ENCODE measurements at regions not wholly inside any gene's neighbourhood (a gene's known extent, or its start where the extent isn't known, plus 50 kb on each side); places are given as distances from the start of the nearest gene placed in this dataset.

DNA sequence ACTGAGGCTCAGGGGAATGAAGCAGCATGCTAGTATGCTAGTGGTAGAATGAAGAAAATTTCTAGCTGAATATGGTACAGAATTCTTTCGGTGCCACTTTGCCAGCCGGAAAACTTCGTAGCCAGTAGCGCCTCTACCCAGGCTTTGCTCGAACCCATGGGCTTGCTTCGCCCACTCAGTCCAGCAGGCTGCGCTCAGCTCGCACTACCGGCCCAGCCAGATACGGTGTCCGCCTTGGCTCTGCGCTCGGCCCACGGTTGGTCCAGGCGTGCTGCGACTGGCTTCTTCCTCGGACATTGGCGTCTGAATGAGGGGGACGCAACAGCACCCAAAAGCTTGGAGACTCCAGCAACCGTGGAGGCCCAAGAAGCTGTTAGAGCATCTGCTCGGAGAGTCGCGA lies 372.5 kb upstream of the CDH8 start:
- DNase-seq (ENCODE audit: low read depth in 2 of 2): no peak

DNA sequence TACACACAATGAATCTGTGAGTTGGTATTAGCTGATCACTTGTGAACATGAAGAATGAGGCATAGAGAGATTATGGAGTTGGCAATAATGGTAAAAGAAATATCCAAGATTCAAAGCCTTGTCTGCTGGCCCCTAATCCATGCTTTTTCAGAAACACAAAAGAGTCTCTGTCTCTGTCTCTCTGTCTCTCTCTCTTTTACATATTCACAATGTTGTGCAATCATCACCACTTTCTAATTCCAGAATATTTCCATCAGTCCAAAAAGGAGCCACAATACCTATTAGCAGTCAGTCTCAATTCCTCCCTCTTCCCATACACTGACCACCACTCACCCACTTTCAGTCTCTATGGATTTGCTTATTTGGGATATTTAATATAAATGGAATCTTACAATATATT lies 370.1 kb upstream of the CDH8 start:
- no peak for DNase-seq (ENCODE audit: low read depth in 2 of 2)

DNA sequence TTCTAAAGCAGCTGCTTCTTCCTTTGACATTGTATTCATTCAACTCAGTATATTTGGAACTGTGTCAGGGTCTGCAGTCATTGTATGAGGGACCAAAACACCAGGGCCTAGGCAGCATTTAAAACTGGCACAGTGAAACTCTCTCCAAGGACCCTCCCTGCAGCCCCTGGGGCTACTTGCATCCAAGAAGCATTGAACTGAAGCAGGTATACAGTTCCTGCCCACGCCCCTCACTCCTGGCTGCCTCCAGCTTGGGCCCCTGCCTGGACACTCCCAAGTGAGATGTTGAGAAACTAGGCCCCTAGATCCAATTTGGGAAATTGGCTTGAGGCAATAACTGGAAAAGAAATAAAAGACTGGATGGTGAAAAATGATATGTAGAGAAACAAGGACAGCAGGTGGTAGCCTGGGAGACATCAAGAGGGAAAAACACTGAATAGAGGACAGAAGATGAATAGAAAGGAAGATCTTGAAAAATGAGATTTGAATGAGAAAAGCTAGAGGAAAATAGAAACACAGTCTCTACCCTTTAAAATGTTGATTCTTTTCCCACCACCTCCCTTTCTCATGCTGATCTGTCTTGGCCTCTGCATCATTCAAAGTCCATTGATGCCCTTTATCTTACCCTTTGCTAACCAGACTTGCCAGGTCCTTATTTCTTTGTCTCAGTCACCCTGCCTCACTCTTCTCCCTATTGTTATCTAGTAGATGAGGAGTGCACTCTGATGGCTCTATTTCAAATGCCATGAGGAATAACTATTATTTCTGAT lies 368.8 kb upstream of the CDH8 start:
- no peak for DNase-seq (ENCODE audit: low read depth in 2 of 2)

DNA sequence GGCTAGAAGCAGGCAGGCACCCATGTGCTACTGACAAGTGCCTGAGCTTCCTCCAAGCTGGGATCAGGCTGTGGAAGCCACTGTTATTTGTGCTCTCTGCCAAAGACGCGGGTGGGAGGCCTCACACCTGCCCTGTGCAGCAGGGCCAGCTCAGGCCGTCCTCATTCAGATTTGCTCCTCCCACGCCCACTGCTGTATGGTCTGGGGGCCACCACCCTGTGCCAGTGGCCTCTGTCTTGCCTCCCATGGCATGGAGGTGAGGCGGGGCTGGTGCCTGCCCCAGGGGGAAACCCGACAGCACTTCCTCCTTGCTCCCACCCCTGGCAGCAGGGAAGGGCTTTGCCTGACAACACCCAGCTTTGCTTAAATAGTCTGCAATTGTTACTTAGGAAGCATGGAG lies 356.5 kb upstream of the CDH8 start:
- DNase-seq (ENCODE audit: low read depth in 2 of 2): no peak

DNA sequence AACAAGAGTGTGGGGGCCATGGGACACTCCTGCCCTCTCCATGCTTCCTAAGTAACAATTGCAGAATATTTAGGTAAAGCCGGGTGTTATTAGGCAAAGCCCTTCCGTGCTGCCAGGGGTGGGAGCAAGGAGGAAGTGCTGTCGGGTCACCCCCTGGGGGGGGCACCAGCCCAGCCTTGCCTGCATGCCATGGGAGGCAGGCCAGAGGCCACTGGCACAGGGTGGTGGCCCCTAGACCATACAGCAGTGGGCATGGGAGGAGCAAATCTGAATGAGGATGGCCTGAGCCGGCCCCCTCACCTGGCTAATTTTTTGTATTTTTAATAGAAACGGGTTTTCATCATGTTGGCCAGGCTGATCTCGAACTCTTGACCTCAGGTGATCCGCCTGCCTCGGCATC lies 355.7 kb upstream of the CDH8 start:
- DNase-seq (ENCODE audit: low read depth in 2 of 2): no peak

DNA sequence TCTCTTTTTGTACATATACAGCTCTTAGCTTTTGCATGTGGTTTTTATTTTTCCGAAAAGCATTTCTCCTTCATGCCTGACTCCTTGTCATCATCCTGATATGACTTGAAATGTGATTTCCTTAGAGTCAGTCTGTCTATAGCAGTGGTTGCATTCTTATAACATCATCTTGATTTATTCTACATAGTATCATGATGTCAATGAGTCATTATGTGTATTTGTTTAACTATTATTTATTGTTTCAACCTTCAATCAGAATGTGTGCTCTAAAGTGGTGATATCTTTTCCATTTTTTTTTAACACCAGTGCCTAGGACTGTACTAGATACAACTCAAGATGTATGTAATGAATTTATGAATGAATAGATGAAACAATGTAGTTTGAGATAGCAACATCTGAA lies 354.9 kb upstream of the CDH8 start:
- no peak for DNase-seq (ENCODE audit: low read depth in 2 of 2)

DNA sequence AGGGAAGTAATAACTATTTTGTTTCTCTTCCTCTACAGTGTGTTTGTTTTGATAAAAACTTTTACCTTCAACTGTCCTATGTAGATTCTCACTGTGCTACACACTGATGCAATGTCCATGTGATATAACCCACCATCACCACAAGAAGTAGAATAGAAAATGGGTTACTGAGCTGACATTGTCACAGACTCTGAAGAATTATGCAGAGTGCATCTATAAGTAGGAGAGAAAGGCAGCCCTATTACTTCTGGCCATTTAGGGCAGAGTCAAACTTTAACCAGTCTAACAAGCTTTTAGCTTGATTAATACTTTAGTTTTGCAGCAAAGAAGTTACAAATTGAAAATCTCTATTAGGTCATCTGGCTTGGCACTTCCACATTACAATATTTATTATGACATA lies 354.0 kb upstream of the CDH8 start:
- no peak for DNase-seq (ENCODE audit: low read depth in 2 of 2)

DNA sequence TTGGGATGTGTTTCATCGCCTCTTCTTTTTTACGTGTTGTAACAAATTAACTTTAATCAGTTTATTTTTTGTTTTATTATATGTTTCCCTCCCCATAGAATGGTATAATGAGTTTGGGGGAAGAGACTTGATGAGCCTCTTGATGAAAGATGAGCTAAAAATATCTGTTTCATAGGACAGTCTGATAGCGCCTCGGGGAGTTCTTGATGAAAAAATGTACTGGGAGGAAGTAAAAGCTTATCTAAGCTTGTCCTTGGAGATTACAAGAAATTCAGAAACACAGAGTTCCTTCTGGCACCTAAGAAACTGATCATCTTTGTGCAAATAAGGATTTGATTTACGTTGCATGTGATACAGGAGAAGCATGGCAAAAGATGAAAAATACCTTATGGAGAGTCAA lies 350.2 kb upstream of the CDH8 start:
- no peak for DNase-seq (ENCODE audit: low read depth in 2 of 2)

DNA sequence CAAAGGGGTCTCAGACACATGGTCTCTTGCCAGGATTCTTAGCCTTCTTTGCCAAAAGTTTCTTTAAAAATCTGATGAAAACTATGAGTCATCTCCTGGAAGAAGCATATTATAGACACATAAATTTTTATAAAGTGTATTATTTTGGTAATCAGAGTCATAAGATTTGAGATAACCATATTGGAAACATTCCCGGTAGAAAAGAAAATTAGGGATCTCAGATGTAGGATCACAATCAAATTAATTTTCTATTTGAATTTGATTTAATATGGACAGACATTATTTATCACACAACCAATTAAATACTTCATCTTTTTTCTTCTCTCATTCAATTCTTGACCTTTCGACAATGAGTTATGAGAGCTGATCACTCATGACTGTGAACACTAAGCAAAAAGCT lies 347.7 kb upstream of the CDH8 start:
- no peak for DNase-seq (ENCODE audit: low read depth in 2 of 2)

DNA sequence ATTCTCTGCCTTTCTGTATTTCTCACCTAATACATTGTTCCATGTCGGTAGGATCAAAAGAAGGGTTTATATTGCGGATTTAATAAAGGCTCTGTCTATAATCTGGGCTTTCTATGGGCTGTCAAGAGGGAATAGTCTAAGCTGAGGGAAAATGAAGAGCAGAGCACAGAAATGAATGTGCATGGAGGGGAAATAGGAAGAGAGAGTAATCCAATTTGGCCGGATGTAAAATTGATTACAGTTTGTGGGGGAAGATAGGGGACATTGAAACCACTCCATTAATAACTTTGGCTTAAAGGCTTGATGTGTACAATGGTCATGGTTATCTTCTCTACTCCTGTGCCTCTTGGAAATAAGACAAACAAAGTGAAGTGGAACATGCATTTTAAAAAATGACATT lies 334.2 kb upstream of the CDH8 start:
- DNase-seq (ENCODE audit: low read depth in 2 of 2): no peak

DNA sequence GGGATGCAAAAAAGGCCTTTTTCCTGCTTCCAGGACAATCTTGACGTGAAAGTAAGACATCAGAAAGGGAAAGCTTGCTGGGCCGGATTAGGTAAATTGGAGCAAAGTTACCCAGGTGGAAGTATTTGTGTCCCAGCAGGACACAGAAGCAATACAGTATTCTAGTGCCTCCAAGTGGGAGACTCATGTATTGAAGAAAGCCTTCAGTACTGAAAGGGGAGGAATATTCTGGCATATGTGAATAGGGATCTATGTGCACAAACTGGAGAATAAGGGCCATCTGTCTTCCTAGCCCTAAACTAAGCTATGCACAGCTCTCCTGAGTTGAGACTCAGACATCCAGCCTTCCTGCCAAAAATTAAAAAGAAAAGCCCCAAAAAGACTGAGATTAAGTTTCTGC lies 327.3 kb upstream of the CDH8 start:
- no peak for DNase-seq (ENCODE audit: low read depth in 2 of 2)

DNA sequence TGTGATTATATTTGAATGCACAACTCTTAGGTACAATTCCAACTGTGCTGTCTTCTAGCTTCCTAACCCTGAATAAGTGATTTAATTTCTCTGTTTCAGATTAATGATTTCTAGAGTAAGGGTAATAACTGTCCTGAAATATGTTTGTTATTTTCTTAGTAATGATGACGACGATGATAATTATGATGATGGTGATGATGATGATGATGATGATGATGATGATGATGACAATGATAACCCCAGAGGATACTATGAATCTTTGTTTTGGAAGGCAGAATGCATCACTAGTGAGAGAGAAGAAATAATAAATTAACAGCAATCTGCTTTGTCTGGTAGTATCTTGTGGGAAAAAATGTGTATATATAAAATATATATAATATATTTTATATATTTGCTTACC lies 317.1 kb upstream of the CDH8 start:
- DNase-seq (ENCODE audit: low read depth in 2 of 2): no peak

DNA sequence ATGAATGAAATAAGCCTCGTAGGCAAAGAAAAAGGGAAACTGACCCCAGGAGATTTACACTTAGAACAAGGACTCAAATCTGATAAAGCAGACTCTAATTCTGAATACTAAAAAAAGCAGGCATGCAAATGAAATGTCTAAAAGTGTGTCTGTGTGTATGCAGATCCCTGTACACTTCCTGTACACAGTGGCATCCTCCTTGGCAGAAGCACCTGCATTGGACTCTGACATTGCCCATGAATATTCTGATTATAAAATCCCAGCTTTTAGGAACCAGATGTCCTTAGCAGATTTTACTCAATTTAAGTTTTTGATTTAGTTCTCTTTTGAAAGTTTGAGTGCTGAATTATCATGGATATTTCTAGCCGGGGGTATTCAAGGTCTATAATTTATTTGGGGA lies 306.0 kb upstream of the CDH8 start:
- no peak for DNase-seq (ENCODE audit: low read depth in 2 of 2)

DNA sequence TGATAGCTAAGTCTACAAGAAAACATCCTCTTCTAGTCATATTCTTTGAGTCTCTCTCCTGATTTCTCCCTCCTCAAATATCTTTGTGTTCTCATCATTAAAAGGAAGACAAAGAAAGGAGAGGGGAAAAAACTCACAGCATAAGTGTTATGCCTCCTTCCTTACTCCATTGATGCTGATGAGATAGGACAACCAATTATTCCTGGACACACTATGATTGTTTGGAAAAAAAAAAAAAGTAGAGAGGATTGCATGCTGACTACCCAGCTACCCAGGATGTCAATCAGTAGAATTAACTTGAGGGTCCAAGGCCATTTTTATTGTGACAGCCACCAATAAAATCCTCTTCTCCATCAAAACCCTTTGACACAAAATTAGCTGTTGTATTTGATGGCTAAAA lies 299.1 kb upstream of the CDH8 start:
- DNase-seq (ENCODE audit: low read depth in 2 of 2): no peak

DNA sequence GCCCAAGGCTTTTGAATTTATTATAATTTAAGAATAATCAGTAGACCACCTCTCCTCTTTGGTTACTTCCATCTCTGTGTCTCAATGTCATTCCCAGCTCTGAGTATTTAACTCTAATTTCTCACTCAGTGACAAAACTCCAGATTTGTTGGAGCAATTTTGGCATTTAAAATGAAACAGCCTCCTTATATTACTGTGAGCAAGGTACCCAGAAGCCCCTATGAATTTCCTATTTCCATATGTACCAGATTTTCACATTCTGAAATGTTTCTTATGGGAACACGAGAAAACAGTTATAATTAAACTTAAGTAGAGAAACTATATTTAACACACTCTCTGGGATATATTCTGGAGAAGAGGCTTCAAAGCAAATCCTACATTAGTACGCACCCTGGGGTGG lies 285.4 kb upstream of the CDH8 start:
- no peak for DNase-seq (ENCODE audit: low read depth in 2 of 2)

DNA sequence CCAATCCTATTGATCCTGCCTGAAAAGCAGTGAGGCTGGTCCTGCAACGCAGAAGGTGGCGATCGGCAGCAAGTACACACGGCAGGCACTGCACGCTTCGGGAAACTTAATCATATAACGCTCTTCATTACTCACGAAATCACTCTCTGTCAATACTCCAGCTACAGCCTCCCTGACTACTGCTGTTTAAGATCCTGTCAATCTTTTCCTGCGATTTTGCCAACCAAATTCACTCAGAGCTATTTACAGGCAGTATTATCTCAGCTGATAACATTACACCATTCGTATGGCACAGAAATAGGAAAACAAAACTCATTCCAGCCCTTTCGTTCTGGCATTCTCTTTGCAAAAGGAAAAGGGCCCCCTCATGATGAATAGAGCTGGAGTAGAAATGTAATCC lies 262.4 kb upstream of the CDH8 start:
- DNase-seq (ENCODE audit: low read depth in 2 of 2): no peak

DNA sequence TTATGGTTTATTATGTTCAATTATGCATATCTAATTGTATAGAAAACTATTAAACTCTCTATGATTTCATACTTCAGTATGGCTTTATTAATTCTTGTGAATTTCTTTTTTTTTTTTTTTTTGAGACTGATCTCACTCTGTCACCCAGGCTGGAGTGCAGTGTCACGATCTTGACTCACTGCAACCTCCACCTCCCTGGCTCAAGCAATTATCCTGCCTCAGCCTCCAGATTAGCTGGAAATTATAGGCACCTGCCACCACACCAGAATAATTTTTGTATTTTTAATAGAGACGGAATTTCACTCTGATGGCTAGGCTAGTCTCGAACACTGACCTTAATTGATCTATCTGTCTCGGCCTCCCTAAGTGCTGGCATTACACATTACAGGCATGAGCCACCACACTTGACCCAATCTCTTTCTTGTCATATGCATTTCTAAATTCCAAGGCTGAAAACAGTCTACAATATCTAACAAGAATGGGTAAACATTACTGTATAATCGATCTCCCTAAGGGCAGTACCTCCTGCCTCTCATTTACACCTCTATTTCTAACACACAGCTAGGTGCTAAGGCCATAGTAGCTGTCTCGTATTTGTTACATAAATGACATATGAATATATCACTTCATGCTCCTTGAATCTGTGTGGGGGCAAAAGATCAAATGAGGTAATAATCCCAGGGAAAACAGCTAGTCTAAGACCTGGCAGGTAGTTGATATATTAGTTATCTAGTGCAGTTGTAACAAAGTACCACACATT lies 258.2 kb upstream of the CDH8 start:
- no peak for DNase-seq (ENCODE audit: low read depth in 2 of 2)

DNA sequence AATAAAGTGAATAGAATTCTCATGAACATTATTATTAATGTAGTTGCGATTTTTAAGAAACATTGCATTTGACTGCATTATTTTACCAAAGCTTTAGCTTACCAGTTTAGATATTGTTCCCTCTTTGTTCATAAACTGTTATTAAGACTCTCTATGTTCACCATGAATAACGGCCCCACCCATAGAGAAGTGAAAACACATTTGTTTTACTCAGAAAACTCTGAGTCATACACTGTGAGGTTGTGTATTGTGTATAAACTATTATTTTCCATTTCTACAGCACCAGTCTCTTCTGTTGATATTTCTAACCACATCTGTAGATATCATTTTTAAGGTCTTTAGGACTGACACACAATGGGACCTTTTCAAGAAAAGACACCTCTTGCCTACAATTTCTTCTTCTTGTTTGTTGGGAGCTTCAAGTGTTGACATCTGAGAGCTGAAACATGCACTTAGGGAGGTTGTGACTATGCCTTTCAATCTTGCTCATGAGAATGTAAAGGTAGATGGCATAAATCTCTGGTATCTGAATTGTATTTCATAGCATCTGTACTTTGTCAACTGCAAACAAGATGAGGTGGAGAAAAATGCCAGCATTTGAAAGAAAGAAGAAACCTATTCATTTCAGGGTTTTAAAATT lies 252.9 kb upstream of the CDH8 start:
- no peak for DNase-seq (ENCODE audit: low read depth in 2 of 2)

DNA sequence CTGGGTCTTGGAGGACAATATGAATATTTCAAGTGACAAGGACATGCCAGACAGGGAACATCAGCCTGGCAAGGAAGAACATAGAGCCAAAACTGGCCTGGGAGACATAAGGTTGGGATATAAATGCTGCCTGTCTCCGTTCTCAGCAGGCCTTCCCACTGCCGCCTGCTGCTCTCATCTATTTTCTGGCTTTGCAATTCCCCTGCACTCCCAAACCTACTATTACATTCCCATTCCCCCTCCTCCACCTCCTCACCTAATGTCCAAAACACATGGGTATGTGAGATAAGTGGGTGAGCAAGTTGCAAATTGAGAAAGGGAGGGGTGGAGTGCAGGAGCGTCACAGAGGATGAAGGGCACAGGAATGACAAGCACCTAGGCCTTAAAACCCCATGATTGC lies 244.3 kb upstream of the CDH8 start:
- no peak for DNase-seq (ENCODE audit: low read depth in 2 of 2)

DNA sequence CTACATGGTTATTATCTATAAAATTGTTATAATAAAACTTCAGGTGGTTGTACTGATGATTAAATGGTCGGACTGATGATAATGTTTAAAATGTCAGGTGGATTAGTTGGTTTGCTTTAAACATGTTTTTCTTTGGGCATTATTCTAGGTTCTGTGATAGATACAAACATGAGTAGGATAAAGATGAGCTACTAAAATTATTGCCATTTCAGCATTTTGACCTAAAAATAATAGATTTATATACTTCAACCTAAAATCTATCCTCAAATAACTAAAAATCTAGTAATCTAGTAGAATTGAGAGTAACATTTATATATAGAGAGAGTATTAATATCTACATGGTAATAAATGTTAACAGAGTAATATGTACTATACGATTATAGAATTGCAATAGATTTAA lies 241.7 kb upstream of the CDH8 start:
- DNase-seq (ENCODE audit: low read depth in 2 of 2): no peak

DNA sequence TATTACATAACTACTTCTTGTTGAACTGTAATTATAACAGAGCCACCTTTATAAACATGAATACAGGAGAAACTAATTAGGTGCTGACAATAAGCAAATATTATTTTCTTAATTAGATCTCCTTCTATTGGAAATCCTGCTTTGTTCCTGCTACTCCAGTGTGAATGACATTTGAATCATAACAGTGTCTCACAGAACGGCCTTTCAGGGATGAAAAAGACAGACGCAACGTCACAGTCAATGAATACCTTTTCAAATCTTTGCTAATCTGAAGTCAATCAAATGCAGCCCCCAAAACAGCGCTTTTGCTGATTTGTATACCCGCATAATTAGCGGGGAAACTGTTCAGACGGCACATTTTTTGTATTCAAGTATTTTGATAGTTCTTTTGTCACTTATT lies 240.4 kb upstream of the CDH8 start:
- DNase-seq (ENCODE audit: low read depth in 2 of 2): no peak

DNA sequence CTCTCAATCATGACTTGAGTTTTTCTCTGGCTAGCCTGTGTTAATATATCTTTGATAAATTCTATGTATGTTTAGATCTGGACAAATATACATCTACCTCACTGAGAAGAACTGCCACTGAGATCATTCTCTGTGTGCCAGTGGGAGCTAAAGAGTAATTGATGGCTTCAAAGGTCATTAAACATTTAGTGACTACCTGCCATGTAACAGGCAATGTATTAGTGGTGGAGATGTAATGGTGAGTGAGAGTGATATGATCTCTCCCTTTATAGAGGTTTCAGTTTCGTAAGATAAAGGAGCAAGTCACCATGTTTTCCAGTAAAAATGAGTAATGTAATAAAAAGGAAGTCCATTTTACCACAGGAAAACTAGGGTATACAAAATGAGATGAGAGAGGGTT lies 235.8 kb upstream of the CDH8 start:
- no peak for DNase-seq (ENCODE audit: low read depth in 2 of 2)

DNA sequence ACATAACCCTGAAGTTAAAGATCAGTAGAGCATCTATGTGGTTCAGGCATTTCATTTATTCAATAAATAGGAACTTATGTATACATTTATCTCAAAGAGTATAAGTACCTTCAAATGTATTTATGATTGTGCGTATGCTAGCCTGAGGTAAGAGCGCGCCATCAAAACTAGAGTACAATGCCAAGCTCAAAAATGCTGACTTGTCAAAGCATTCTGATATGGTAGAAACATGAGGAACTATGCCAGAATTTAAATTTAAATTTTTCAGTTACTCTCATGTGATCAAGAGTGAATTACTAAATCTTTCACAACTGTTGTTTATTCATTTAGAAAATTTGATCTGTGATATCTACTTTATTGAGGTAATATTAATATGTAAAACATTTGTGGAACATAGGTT lies 225.5 kb upstream of the CDH8 start:
- no peak for DNase-seq (ENCODE audit: low read depth in 2 of 2)
